Caco-2 (cell line): ENCODE measurements at regions not wholly inside any gene's neighbourhood (a gene's known extent, or its start where the extent isn't known, plus 50 kb on each side); places are given as distances from the start of the nearest gene placed in this dataset.

Source experiments
- BruUV-seq: library from RNA; stranded (reverse); fragments of 400-500 nt; replicated peaks from 2 replicates; lab custom pipeline; 2021; lab: Mats Ljungman, UMichigan
- CTCF ChIA-PET: fragments of 300-600 bp; sonication (Branson Sonifier 250); formaldehyde crosslinking; loops from one replicate; lab custom pipeline; 2022; ENCODE audit warnings: antibody characterized with exemption; lab: Charles Lee
- POLR2A ChIA-PET: fragments of 300-600 bp; sonication (Branson Sonifier 250); formaldehyde crosslinking; loops from one replicate; lab custom pipeline; 2022; ENCODE audit warnings: antibody characterized with exemption; lab: Charles Lee
- DNase-seq, 2 experiments: peaks; one replicate each; pipeline versions ENCODE4 v3.0.0 to v3.0.0-alpha.2; 2020 to 2022
- H3K27me3 ChIP-seq: replicated peaks from 2 replicates; pipeline ENCODE4 v1.6.0; 2011; ENCODE audit warnings: low read length; ENCODE audit not compliant: control insufficient read depth, insufficient read depth
- H3K36me3 ChIP-seq: 2 replicates; pipeline ENCODE4 v1.5.1; 2011; ENCODE audit warnings: low read length; ENCODE audit not compliant: control insufficient read depth, insufficient read depth
- H3K4me1 ChIP-seq: fragments of 250-450 bp; sonication (Bioruptor Pico); 2 replicates; pipeline ENCODE4 v1.5.1; 2020; ENCODE audit warnings: mild to moderate bottlenecking
- H3K4me3 ChIP-seq: 2 replicates; pipeline ENCODE4 v1.5.1; 2011; ENCODE audit warnings: low read depth, mild to moderate bottlenecking, control low read depth, low read length
- H3K9me3 ChIP-seq: fragments of 250-450 bp; sonication (Bioruptor Pico); 2 replicates; pipeline ENCODE4 v1.5.1; 2020; ENCODE audit warnings: mild to moderate bottlenecking, moderate library complexity
- H3K27ac Mint-ChIP-seq: one replicate; pipeline ENCODE4 v1.8.0; 2022; ENCODE audit warnings: mixed read lengths; ENCODE audit not compliant: unreplicated experiment
- H3K27me3 Mint-ChIP-seq: one replicate; pipeline ENCODE4 v1.8.0; 2022; ENCODE audit warnings: mixed read lengths; ENCODE audit not compliant: insufficient read depth, unreplicated experiment
- H3K36me3 Mint-ChIP-seq: one replicate; pipeline ENCODE4 v1.8.0; 2022; ENCODE audit warnings: mild to moderate bottlenecking, mixed read lengths; ENCODE audit not compliant: insufficient read depth, unreplicated experiment
- H3K4me1 Mint-ChIP-seq: one replicate; pipeline ENCODE4 v1.8.0; 2022; ENCODE audit warnings: low read depth, mixed read lengths; ENCODE audit not compliant: unreplicated experiment
- H3K4me3 Mint-ChIP-seq: one replicate; pipeline ENCODE4 v1.8.0; 2022; ENCODE audit warnings: mild to moderate bottlenecking, moderate library complexity, mixed read lengths; ENCODE audit not compliant: unreplicated experiment
- H3K9me3 Mint-ChIP-seq: one replicate; pipeline ENCODE4 v1.8.0; 2022; ENCODE audit warnings: mixed read lengths; ENCODE audit not compliant: unreplicated experiment
- CTCF ChIP-seq, 2 experiments: fragments of 200-600 bp in 1 of 2; IDR thresholded peaks; 1 replicate in 1 of 2; 2 replicates in 1 of 2; pipeline versions ENCODE4 v1.5.1 to v1.8.0; 2011 to 2022; ENCODE audit warnings: antibody characterized with exemption in 1 of 2, control low read depth in 1 of 2, inconsistent platforms in 1 of 2, low read depth in 1 of 2, low read length in 1 of 2, mild to moderate bottlenecking in 1 of 2, moderate library complexity in 1 of 2; ENCODE audit not compliant: insufficient read depth in 1 of 2, severe bottlenecking in 1 of 2, unreplicated experiment in 1 of 2
- intact Hi-C: fragments of 100-400 bp; cut with micrococcal nuclease; formaldehyde crosslinking; loops from one replicate; pipeline ENCODE4 v1.10.0; 2022; ENCODE audit not compliant: unreplicated experiment

DNA sequence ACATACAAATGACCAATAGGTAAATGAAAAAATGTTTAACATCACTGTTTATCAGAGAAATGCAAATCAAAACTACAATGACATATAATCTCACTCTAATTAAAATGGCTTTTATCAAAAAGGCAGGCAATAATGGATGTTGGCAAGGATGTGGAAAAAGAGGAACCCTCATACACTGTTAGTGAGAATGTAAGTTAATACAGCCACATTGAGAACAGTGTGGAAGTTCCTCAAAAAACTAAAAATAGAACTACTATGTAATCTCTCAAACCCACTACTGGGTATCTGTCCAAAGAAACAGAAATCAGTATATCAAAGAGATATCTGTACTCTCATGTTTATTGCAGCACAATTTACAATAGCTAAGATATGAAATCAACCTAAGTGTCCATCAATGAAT, 165.9 kb upstream of the HHIP start:
- H3K4me1 Mint-ChIP-seq, result no peaks in the 10 kb centered on the region
- CTCF ChIA-PET, result no interaction called here
- no TSS peak for BruUV-seq

DNA sequence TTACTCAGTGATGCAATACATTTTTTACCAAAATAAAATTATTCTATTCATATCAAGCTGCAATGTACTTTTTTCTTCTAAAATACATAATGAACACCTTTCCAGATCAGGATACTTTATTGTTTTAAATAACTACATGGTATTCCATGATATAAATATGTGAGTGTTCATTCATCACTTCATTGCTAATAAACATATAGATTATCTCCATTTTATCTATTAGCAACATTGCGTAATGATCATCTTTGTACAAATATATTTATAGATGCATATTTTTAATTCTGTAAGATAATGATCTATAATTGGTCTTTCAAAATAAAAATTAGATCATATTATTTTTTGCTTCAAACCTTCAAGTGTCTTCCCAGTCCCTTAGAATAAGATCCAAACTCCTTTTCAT, 156.1 kb upstream of the HHIP start:
- no TSS peak for BruUV-seq
- no peak for TF ChIP-seq CTCF (IDR thresholded peaks at IDR 0.05; ENCODE audit: insufficient read depth in 1 of 2, low read depth in 1 of 2, low read length in 1 of 2, severe bottlenecking in 1 of 2, unreplicated experiment in 1 of 2)
- Mint-ChIP-seq H3K4me1 (no peaks in the 10 kb centered on the region), H3K4me3 (no peak overlapping the region), H3K27ac (no peak overlapping the region), H3K9me3 (no peaks in the 10 kb centered on the region), H3K36me3 (peaks cover 4% of the 10 kb centered on the region), H3K27me3 (no peaks in the 10 kb centered on the region)
- intact Hi-C loops, result no loop called here
- DNase-seq, result no peak
- no peaks in the 10 kb centered on the region for H3K27me3 ChIP-seq
- no peaks in the 10 kb centered on the region for H3K36me3 ChIP-seq
- CTCF ChIA-PET, result no interaction called here
- no peak overlapping the region for H3K4me3 ChIP-seq
- no peaks in the 10 kb centered on the region for H3K4me1 ChIP-seq
- POLR2A ChIA-PET, result no interaction called here
- H3K9me3 ChIP-seq, result no peaks in the 10 kb centered on the region

More for the DNA sequence above, 165.9 kb upstream of the HHIP start:
- H3K27me3 Mint-ChIP-seq, result no peaks in the 10 kb centered on the region
- Histone ChIP-seq H3K4me3 (no peak overlapping the region), H3K4me1 (no peaks in the 10 kb centered on the region), H3K36me3 (no peaks in the 10 kb centered on the region), H3K27me3 (no peaks in the 10 kb centered on the region), H3K9me3 (no peaks in the 10 kb centered on the region)
- peaks cover 10% of the 10 kb centered on the region for H3K9me3 Mint-ChIP-seq
- H3K4me3 Mint-ChIP-seq, result no peak overlapping the region
- TF ChIP-seq CTCF (IDR thresholded peaks at IDR 0.05; ENCODE audit: insufficient read depth in 1 of 2, low read depth in 1 of 2, low read length in 1 of 2, severe bottlenecking in 1 of 2, unreplicated experiment in 1 of 2), result no peak
- intact Hi-C loops, result no loop called here
- H3K36me3 Mint-ChIP-seq, result no peaks in the 10 kb centered on the region
- POLR2A ChIA-PET, result no interaction called here
- H3K27ac Mint-ChIP-seq, result no peak overlapping the region
- DNase-seq, result no peak

DNA sequence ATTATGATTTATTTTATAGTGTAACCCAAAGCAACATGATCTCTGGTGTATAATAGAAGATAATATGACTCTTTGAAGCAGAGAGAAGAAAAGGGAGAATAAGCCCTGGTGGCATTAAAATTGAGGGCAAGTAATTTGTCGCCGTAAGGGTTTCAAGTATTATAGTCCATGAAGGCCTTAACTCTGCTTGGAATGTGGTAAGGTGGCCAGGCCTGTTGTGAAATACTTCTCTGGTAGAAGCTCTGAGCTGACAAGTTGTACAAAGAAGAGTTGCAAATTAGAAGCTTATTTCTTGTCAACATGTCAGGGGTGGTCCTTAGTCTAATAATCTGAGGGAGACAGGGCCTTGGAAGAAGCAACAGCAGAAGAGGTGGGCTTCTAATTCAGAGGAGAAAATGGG, 151.7 kb upstream of the HHIP start:
- ChIA-PET CTCF (no interaction called here), POLR2A (no interaction called here)
- no peak overlapping the region for H3K4me3 Mint-ChIP-seq
- Histone ChIP-seq H3K4me1 (no peaks in the 10 kb centered on the region), H3K4me3 (no peak overlapping the region), H3K27me3 (no peaks in the 10 kb centered on the region), H3K9me3 (no peaks in the 10 kb centered on the region), H3K36me3 (no peaks in the 10 kb centered on the region)
- TF ChIP-seq CTCF (IDR thresholded peaks at IDR 0.05; ENCODE audit: insufficient read depth in 1 of 2, low read depth in 1 of 2, low read length in 1 of 2, severe bottlenecking in 1 of 2, unreplicated experiment in 1 of 2), result no peak
- H3K36me3 Mint-ChIP-seq, result peaks cover 4% of the 10 kb centered on the region
- H3K9me3 Mint-ChIP-seq, result no peaks in the 10 kb centered on the region
- intact Hi-C loops, result no loop called here
- no peaks in the 10 kb centered on the region for H3K27me3 Mint-ChIP-seq
- no peaks in the 10 kb centered on the region for H3K4me1 Mint-ChIP-seq
- no TSS peak for BruUV-seq
- no peak for DNase-seq
- no peak overlapping the region for H3K27ac Mint-ChIP-seq
